Naive thymus-derived CD4-positive, alpha-beta T cell (primary cell): ENCODE measurements at regions not wholly inside any gene's neighbourhood (a gene's known extent, or its start where the extent isn't known, plus 50 kb on each side); places are given as distances from the start of the nearest gene placed in this dataset.

Source experiments
- ATAC-seq: fragments of 150-1000 bp; cut with Tn5 transposase; 2 replicates; pipeline ENCODE4 v1.10.0; 2021; ENCODE audit warnings: mild to moderate bottlenecking, moderate library complexity
- CTCF ChIA-PET: fragments of 350-600 bp; sonication (Branson Sonifier 250); formaldehyde crosslinking; loops from one replicate; lab custom pipeline; 2021; ENCODE audit warnings: antibody characterized with exemption; lab: Charles Lee
- POLR2A ChIA-PET: fragments of 350-600 bp; sonication (Branson Sonifier 250); formaldehyde crosslinking; loops from one replicate; lab custom pipeline; 2021; ENCODE audit warnings: antibody characterized with exemption, inconsistent platforms; lab: Charles Lee
- DNase-seq, 9 donors: peaks; one replicate each; pipeline versions ENCODE4 v3.0.0 to v3.0.0-alpha.2; 2020 to 2022; ENCODE audit warnings: mixed read lengths in 1 of 9
- H3K27ac ChIP-seq: one replicate; pipeline ENCODE4 v1.7.0; 2013; ENCODE audit warnings: mild to moderate bottlenecking, low read depth, low read length, moderate library complexity
- H3K27me3 ChIP-seq, 2 donors: one replicate each; pipeline ENCODE4 v1.7.0; 2013; ENCODE audit warnings: low read length in 2 of 2, mild to moderate bottlenecking in 2 of 2, moderate library complexity in 2 of 2; ENCODE audit not compliant: control insufficient read depth in 2 of 2, insufficient read depth in 2 of 2
- H3K36me3 ChIP-seq, 3 experiments: 1 replicate in 2 of 3; 2 replicates in 1 of 3; pipeline ENCODE4 v1.7.0; 2013; ENCODE audit warnings: low read length in 3 of 3, mild to moderate bottlenecking in 3 of 3, moderate library complexity in 1 of 3; ENCODE audit not compliant: insufficient read depth in 3 of 3, control insufficient read depth in 2 of 3
- H3K4me1 ChIP-seq, 2 donors: one replicate each; pipeline ENCODE4 v1.7.0; 2013; ENCODE audit warnings: low read length in 2 of 2, mild to moderate bottlenecking in 2 of 2, moderate library complexity in 1 of 2; ENCODE audit not compliant: control insufficient read depth in 2 of 2, insufficient read depth in 2 of 2
- H3K4me3 ChIP-seq: 2 replicates; pipeline ENCODE4 v1.7.0; 2013; ENCODE audit warnings: mild to moderate bottlenecking, low read length
- H3K9me3 ChIP-seq, 3 experiments: 1 replicate in 2 of 3; 2 replicates in 1 of 3; pipeline ENCODE4 v1.7.0; 2013; ENCODE audit warnings: low read length in 3 of 3; ENCODE audit not compliant: control insufficient read depth in 2 of 3
- H3K27ac Mint-ChIP-seq, 9 donors: one replicate each; pipeline ENCODE4 v1.8.0; 2020 to 2022; ENCODE audit warnings: mixed read lengths in 9 of 9, mild to moderate bottlenecking in 8 of 9, moderate library complexity in 5 of 9, inconsistent platforms in 2 of 9
- H3K27me3 Mint-ChIP-seq, 5 donors: one replicate each; pipeline ENCODE4 v1.8.0; 2021 to 2022; ENCODE audit warnings: mixed read lengths in 5 of 5, mild to moderate bottlenecking in 1 of 5
- H3K36me3 Mint-ChIP-seq, 5 donors: one replicate each; pipeline ENCODE4 v1.8.0; 2020 to 2022; ENCODE audit warnings: mixed read lengths in 5 of 5, mild to moderate bottlenecking in 3 of 5, inconsistent platforms in 1 of 5
- H3K4me1 Mint-ChIP-seq, 7 donors: one replicate each; pipeline ENCODE4 v1.8.0; 2020 to 2022; ENCODE audit warnings: mixed read lengths in 7 of 7, mild to moderate bottlenecking in 3 of 7, inconsistent platforms in 1 of 7
- H3K4me3 Mint-ChIP-seq, 10 donors: one replicate each; pipeline ENCODE4 v1.8.0; 2020 to 2022; ENCODE audit warnings: mild to moderate bottlenecking in 10 of 10, mixed read lengths in 10 of 10, moderate library complexity in 6 of 10, inconsistent platforms in 2 of 10
- H3K9me3 Mint-ChIP-seq, 11 donors: one replicate each; pipeline ENCODE4 v1.8.0; 2020 to 2022; ENCODE audit warnings: mixed read lengths in 11 of 11, mild to moderate bottlenecking in 4 of 11, inconsistent platforms in 1 of 11, moderate library complexity in 1 of 11
- intact Hi-C, 2 donors: fragments of 100-400 bp; cut with micrococcal nuclease; formaldehyde crosslinking; loops; one replicate each; pipeline ENCODE4 v1.15.1; 2023

DNA sequence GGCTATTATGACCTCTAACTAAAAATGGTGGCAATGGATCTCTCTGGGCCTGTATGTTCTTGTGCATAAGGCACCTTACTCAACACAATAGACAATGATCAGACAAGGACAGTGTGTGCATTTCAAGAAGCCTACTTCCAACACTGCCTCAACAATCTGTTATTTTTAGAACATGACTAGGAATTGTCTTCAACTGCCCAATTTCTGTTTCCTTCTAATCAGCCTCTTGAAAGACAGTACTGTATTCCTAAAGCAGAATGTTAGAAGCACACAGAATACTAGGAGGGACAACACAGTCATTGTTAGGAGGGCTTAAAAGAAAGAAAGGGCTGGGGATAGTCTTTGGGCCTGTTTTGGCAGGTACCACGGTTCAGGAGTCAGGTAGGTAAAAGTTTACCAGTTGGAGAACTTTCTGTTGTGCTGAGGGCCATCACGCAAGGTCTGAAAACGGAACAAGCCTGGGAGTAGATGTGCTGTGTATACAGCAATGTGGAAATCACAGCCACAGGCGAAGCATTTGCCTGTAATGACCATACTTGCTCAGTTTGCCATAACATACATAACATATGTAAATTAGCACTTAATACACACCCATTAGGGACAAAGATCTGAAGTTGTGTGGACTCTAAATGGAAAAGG lies 100.8 kb upstream of the ATXN3L start:
- Histone ChIP-seq H3K4me1 (no peaks in the 10 kb centered on the region), H3K36me3 (no peaks in the 10 kb centered on the region), H3K9me3 (no peaks in the 10 kb centered on the region), H3K27ac (no peak overlapping the region), H3K4me3 (no peak overlapping the region), H3K27me3 (no peaks in the 10 kb centered on the region)
- ATAC-seq (no peak), DNase-seq (no peak)
- ChIA-PET POLR2A (no interaction called here), CTCF (no interaction called here)
- Mint-ChIP-seq H3K27ac (no peak overlapping the region), H3K4me3 (no peak overlapping the region), H3K27me3 (no peaks in the 10 kb centered on the region), H3K9me3 (peaks cover 0 to 22% (median 2%) of the 10 kb centered on the region in 11 donors), H3K4me1 (peaks cover 0 to 7% (median 6%) of the 10 kb centered on the region in 7 donors), H3K36me3 (no peaks in the 10 kb centered on the region)
- intact Hi-C loops, result no loop called here

DNA sequence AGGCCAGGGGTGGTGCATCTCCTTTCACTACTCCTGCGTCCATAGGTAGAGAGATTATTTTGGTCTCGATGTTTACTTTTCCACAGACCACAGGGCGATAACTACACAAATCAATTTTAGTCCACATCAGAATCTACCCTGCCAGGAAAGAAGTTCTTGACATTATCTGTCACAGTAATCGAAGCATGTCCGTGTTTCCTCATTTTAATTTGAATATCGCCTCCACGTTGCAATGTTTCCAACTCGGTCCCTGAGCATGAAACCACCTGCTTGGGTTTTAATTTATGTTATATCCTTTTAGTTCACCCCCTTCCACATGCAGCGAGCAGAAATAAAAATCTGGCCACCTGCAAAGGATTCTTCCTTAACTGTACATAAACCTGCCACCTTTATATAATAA lies 100.1 kb upstream of the ATXN3L start:
- Mint-ChIP-seq H3K9me3 (peaks cover 0 to 15% (median 2%) of the 10 kb centered on the region in 11 donors), H3K27ac (no peak overlapping the region), H3K36me3 (no peaks in the 10 kb centered on the region), H3K4me3 (no peak overlapping the region), H3K4me1 (peaks cover 0 to 7% (median 6%) of the 10 kb centered on the region in 7 donors), H3K27me3 (no peaks in the 10 kb centered on the region)
- Histone ChIP-seq H3K27ac (no peak overlapping the region), H3K4me1 (no peaks in the 10 kb centered on the region), H3K4me3 (no peak overlapping the region), H3K36me3 (no peaks in the 10 kb centered on the region), H3K27me3 (no peaks in the 10 kb centered on the region), H3K9me3 (no peaks in the 10 kb centered on the region)
- ATAC-seq (no peak), DNase-seq (no peak)
- ChIA-PET POLR2A (no interaction called here), CTCF (interaction anchor here (0.5 kb wide), 1 partner anchor 898 kb away, joined by 6 read pairs; no protein-coding TSS in a partner anchor)
- intact Hi-C loops, result no loop called here

DNA sequence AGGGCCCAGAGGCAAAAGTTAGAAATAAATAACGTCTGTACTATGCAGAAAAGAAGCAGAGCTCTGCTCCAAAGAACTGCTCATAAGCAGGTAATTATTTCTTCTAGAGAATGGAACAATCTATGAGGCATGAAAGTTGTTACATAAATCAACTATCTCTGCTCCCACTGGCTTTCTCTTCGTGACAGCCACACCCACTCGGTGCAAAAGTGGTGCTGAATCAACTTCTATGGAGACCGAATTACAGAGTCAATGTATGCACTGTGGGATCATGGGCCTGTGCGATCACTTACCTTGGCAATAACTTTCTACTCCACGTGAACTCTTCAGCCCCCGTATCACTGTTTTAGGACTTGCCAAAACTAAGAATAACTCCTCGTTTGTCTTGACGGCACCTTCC lies 99.4 kb upstream of the ATXN3L start:
- no peak overlapping the region for H3K27ac ChIP-seq
- ATAC-seq (no peak), DNase-seq (no peak)
- Mint-ChIP-seq H3K27me3 (no peaks in the 10 kb centered on the region), H3K36me3 (no peaks in the 10 kb centered on the region), H3K9me3 (peaks cover 0 to 9% (median under 1%) of the 10 kb centered on the region in 11 donors), H3K27ac (no peak overlapping the region), H3K4me1 (peaks cover 0 to 7% (median 6%) of the 10 kb centered on the region in 7 donors), H3K4me3 (no peak overlapping the region)
- no peaks in the 10 kb centered on the region for H3K36me3 ChIP-seq
- intact Hi-C loops, result no loop called here
- no peaks in the 10 kb centered on the region for H3K27me3 ChIP-seq
- no peaks in the 10 kb centered on the region for H3K4me1 ChIP-seq
- H3K4me3 ChIP-seq, result no peak overlapping the region
- CTCF ChIA-PET, result no interaction called here
- POLR2A ChIA-PET, result no interaction called here
- H3K9me3 ChIP-seq, result no peaks in the 10 kb centered on the region

DNA sequence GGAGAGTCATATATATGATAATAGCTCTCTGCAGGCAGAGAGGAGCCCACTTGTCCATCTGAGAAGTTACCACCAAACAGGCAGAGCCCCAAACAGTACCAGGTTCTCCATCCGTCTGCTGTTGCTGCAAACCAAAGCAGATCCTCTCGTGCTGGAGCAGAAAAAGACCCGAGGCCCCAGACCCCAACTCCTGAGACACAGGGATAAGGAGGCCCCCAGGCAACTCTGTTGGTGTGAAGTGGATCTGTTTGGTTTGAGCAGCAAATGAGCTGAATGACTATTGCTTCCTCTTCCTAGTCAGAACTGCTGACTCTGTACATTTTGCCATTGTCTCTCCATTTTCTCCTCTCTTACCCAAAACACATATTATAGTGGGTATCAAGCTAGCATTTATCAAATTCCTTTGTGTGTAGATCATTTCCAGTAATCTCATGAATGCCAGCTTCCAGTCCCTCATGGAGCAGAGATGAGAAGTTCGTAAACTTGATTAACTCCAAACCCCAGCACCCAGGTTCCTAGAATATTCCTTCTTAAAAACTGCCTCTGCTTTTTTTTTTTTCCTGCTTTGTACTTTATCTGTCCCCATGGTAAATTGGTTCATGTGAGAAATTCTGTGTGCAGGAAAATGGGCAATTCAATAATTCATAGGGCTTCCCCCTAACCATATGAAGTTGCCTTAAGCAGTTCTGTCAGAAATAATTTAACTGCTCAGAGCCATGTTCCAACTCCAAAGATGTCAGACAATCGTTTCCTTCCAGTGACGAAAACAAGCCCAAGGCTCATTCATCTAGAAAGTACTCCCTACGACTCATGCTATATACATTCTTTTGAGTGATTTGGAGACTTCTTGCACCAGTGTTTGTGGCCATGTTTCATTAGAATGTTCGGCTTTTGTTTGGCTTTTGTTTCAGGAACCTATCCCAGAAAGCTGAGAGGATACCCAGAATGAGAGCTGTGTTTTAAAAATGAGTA lies 98.6 kb upstream of the ATXN3L start:
- Mint-ChIP-seq H3K27ac (no peak overlapping the region), H3K9me3 (peaks cover 0 to 4% (median 0%) of the 10 kb centered on the region in 11 donors), H3K4me3 (no peak overlapping the region), H3K4me1 (peaks cover 0 to 7% (median 6%) of the 10 kb centered on the region in 7 donors), H3K27me3 (no peaks in the 10 kb centered on the region), H3K36me3 (no peaks in the 10 kb centered on the region)
- H3K4me3 ChIP-seq, result no peak overlapping the region
- H3K27me3 ChIP-seq, result no peaks in the 10 kb centered on the region
- H3K9me3 ChIP-seq, result no peaks in the 10 kb centered on the region
- no peak for ATAC-seq
- H3K4me1 ChIP-seq, result no peaks in the 10 kb centered on the region
- no peak overlapping the region for H3K27ac ChIP-seq
- ChIA-PET POLR2A (no interaction called here), CTCF (no interaction called here)
- H3K36me3 ChIP-seq, result no peaks in the 10 kb centered on the region
- intact Hi-C loops, result no loop called here
- no peak for DNase-seq

DNA sequence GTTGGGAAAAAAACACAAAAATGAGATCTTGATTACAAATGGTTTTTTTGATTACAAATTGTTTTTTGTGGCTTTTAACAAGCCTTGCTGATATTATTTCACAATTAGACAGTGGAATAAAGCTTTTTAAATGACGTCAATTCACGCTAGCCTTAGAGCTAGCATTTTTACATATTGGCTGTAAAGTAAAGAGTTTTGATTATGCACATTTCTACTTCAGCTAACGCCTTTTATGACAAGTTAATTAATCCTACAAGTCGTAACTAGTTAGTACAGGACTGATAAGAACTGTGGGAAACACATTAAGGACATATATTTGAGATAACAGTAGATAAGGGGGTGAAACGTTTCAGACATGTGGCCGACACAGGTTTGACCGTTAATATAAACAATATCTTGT lies 95.7 kb upstream of the ATXN3L start:
- ChIA-PET CTCF (no interaction called here), POLR2A (no interaction called here)
- intact Hi-C loops, result no loop called here
- Mint-ChIP-seq H3K4me3 (no peak overlapping the region), H3K27me3 (no peaks in the 10 kb centered on the region), H3K9me3 (peaks cover 0 to 4% (median 0%) of the 10 kb centered on the region in 11 donors), H3K36me3 (no peaks in the 10 kb centered on the region), H3K27ac (no peak overlapping the region), H3K4me1 (peaks cover 0 to 7% (median 0%) of the 10 kb centered on the region in 7 donors)
- DNase-seq (no peak), ATAC-seq (no peak)
- H3K36me3 ChIP-seq, result no peaks in the 10 kb centered on the region
- H3K27ac ChIP-seq, result no peak overlapping the region
- no peak overlapping the region for H3K4me3 ChIP-seq
- no peaks in the 10 kb centered on the region for H3K4me1 ChIP-seq
- no peaks in the 10 kb centered on the region for H3K9me3 ChIP-seq
- H3K27me3 ChIP-seq, result no peaks in the 10 kb centered on the region

DNA sequence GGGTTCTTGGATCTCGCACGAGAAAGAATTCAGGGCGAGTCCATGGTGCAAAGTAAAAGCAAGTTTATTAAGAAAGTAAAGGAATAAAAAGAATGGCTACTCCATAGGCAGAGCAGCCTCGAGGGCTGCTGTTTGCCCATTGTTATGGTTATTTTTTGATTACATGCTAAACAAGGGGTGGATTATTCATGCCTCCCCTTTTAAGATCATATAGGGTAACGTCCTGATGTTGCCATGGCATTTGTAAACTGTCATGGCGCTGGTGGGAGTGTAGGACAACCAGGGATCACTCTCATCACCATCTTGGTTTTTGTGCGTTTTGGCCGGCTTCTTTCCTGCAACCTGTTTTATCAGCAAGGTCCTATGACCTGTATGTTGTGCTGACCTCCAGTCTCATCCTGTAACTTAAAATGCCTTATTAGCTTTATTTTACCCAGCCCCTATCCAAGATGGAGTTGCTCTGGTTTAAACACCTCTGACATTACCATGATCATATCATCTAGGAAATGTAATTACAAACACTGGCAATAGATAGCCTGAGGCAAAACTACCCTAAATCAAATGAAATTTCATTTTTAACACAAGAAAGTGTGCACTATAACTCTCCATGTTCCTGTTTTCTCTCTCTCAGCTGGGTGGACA lies 94.3 kb upstream of the ATXN3L start:
- ChIA-PET CTCF (no interaction called here), POLR2A (no interaction called here)
- DNase-seq (no peak), ATAC-seq (no peak)
- Histone ChIP-seq H3K4me1 (no peaks in the 10 kb centered on the region), H3K9me3 (no peaks in the 10 kb centered on the region), H3K36me3 (no peaks in the 10 kb centered on the region), H3K27me3 (no peaks in the 10 kb centered on the region), H3K27ac (no peak overlapping the region), H3K4me3 (no peak overlapping the region)
- intact Hi-C loops, result no loop called here
- Mint-ChIP-seq H3K9me3 (peaks cover 0 to 5% (median 0%) of the 10 kb centered on the region in 11 donors), H3K36me3 (no peaks in the 10 kb centered on the region), H3K27me3 (no peaks in the 10 kb centered on the region), H3K4me3 (no peak overlapping the region), H3K4me1 (peaks cover 0 to 7% (median 0%) of the 10 kb centered on the region in 7 donors), H3K27ac (no peak overlapping the region)
